HEK293T (cell line): ENCODE measurements at regions not wholly inside any gene's neighbourhood (a gene's known extent, or its start where the extent isn't known, plus 50 kb on each side); places are given as distances from the start of the nearest gene placed in this dataset.

ENCODE experiments used
- CTCF ChIA-PET: fragments of 350-600 bp; formaldehyde crosslinking; extraction: SDS; loops from one replicate; lab custom pipeline; 2021; ENCODE audit warnings: antibody characterized with exemption, inconsistent platforms; lab: Yijun Ruan, JAX
- POLR2A ChIA-PET: fragments of 350-600 bp; formaldehyde crosslinking; extraction: SDS; loops from one replicate; lab custom pipeline; 2020; ENCODE audit warnings: antibody characterized with exemption, inconsistent platforms; lab: Yijun Ruan, JAX
- DNase-seq: peaks from one replicate; pipeline ENCODE4 v3.0.0; 2012; ENCODE audit warnings: mixed read lengths; ENCODE audit errors: extremely low spot score
- ARNT ChIP-seq: fragments of 450-650 bp; IDR thresholded peaks from 2 replicates; pipeline ENCODE4 v1.6.1; 2017; ENCODE audit warnings: mild to moderate bottlenecking
- BHLHE40 ChIP-seq: fragments of 450-650 bp; IDR thresholded peaks from 2 replicates; pipeline ENCODE4 v1.6.1; 2016; ENCODE audit warnings: mild to moderate bottlenecking, moderate library complexity, borderline replicate concordance
- CTBP1 ChIP-seq: fragments of 450-650 bp; IDR thresholded peaks from 2 replicates; pipeline ENCODE4 v1.6.1; 2016; ENCODE audit warnings: borderline replicate concordance
- ELF4 ChIP-seq: fragments of 450-650 bp; IDR thresholded peaks from 2 replicates; pipeline ENCODE4 v1.6.1; 2017; ENCODE audit warnings: antibody characterized with exemption
- FOXA1 ChIP-seq: fragments of 450-650 bp; IDR thresholded peaks from 2 replicates; pipeline ENCODE4 v1.6.1; 2016; ENCODE audit warnings: mild to moderate bottlenecking
- FOXK2 ChIP-seq: fragments of 450-650 bp; IDR thresholded peaks from 2 replicates; pipeline ENCODE4 v1.6.1; 2016; ENCODE audit warnings: mild to moderate bottlenecking
- FOXM1 ChIP-seq: fragments of 450-650 bp; IDR thresholded peaks from 2 replicates; pipeline ENCODE4 v1.6.1; 2017; ENCODE audit warnings: mild to moderate bottlenecking, borderline replicate concordance
- HDGF ChIP-seq: fragments of 450-650 bp; IDR thresholded peaks from 2 replicates; pipeline ENCODE4 v1.6.1; 2017; ENCODE audit warnings: antibody characterized with exemption, borderline replicate concordance
- L3MBTL2 ChIP-seq: fragments of 450-650 bp; conservative IDR thresholded peaks from 2 replicates; pipeline ENCODE4 v1.6.1; 2016; ENCODE audit warnings: mild to moderate bottlenecking
- LEF1 ChIP-seq: fragments of 450-650 bp; IDR thresholded peaks from 2 replicates; pipeline ENCODE4 v1.6.1; 2017; ENCODE audit warnings: mild to moderate bottlenecking, borderline replicate concordance
- NFRKB ChIP-seq: fragments of 450-650 bp; IDR thresholded peaks from 2 replicates; pipeline ENCODE4 v1.6.1; 2016; ENCODE audit warnings: mild to moderate bottlenecking, moderate library complexity
- PKNOX1 ChIP-seq: fragments of 450-650 bp; IDR thresholded peaks from 2 replicates; pipeline ENCODE4 v1.6.1; 2016
- SP1 ChIP-seq: fragments of 450-650 bp; IDR thresholded peaks from 2 replicates; pipeline ENCODE4 v1.6.1; 2017
- SUZ12 ChIP-seq: fragments of 450-650 bp; IDR thresholded peaks from 2 replicates; pipeline ENCODE4 v1.6.1; 2016; ENCODE audit warnings: mild to moderate bottlenecking
- TARDBP ChIP-seq: fragments of 450-650 bp; IDR thresholded peaks from 2 replicates; pipeline ENCODE4 v1.6.1; 2016
- ZNF384 ChIP-seq: fragments of 450-650 bp; IDR thresholded peaks from 2 replicates; pipeline ENCODE4 v1.6.1; 2016

- CTCF ChIA-PET = interaction anchor here (0.6 kb wide), 1 partner anchor 14 kb away, joined by 5 read pairs; no protein-coding TSS in a partner anchor
- DNase-seq = no peak
- POLR2A ChIA-PET = no interaction called here
- TF ChIP-seq SP1 = no peak
- TF ChIP-seq ARNT = no peak
- no peak for TF ChIP-seq HDGF
- TF ChIP-seq ELF4 = no peak
- TF ChIP-seq PKNOX1 = no peak
- no peak for TF ChIP-seq FOXA1
- no peak for TF ChIP-seq TARDBP
- TF ChIP-seq CTBP1 = no peak
Observed at GRCh38 chr5:61251874-61252642, 80.0 kb upstream of the ZSWIM6 start.

- no peak for DNase-seq
- TF ChIP-seq ZNF384 (no peak), BHLHE40 (no peak), PKNOX1 (no peak), TARDBP (no peak), CTBP1 (no peak), NFRKB (no peak), LEF1 (no peak), ELF4 (no peak), SP1 (no peak), SUZ12 (no peak), ARNT (no peak), FOXM1 (no peak), FOXA1 (no peak), HDGF (no peak), L3MBTL2 (no peak), FOXK2 (no peak)
- ChIA-PET CTCF (no interaction called here), POLR2A (no interaction called here)
Observed at GRCh38 chr5:61252643-61252925, 79.5 kb upstream of the ZSWIM6 start.

GRCh38 chr5:61253547-61253946 lies 78.5 kb upstream of the ZSWIM6 start:
- TF ChIP-seq CTBP1 (no peak), NFRKB (no peak), FOXK2 (no peak), ZNF384 (no peak), SUZ12 (no peak), FOXA1 (no peak), L3MBTL2 (no peak), BHLHE40 (no peak), LEF1 (no peak), HDGF (no peak), SP1 (no peak), ARNT (no peak), FOXM1 (no peak), ELF4 (no peak), TARDBP (no peak), PKNOX1 (no peak)
- DNase-seq = no peak
- POLR2A ChIA-PET = no interaction called here
- CTCF ChIA-PET = no interaction called here

GRCh38 chr5:61254969-61255555 lies 77.0 kb upstream of the ZSWIM6 start:
- POLR2A ChIA-PET = no interaction called here
- CTCF ChIA-PET = no interaction called here
- TF ChIP-seq TARDBP (no peak), FOXK2 (no peak), ZNF384 (no peak), NFRKB (no peak), SP1 (no peak), ELF4 (no peak), L3MBTL2 (no peak), HDGF (no peak), LEF1 (no peak), SUZ12 (no peak)
- no peak for DNase-seq

GRCh38 chr5:61256474-61256873 lies 75.6 kb upstream of the ZSWIM6 start:
- ChIA-PET CTCF (no interaction called here), POLR2A (no interaction called here)
- TF ChIP-seq SUZ12 (no peak), FOXK2 (no peak), HDGF (no peak), NFRKB (no peak), CTBP1 (no peak), LEF1 (no peak), FOXM1 (no peak), BHLHE40 (no peak), SP1 (no peak), ZNF384 (no peak)
- no peak for DNase-seq

GRCh38 chr5:61257421-61257820 lies 74.6 kb upstream of the ZSWIM6 start:
- ChIA-PET POLR2A (no interaction called here), CTCF (no interaction called here)
- TF ChIP-seq FOXA1 = no peak
- TF ChIP-seq PKNOX1 = no peak
- no peak for TF ChIP-seq BHLHE40
- TF ChIP-seq L3MBTL2 = no peak
- TF ChIP-seq ZNF384 = no peak
- no peak for TF ChIP-seq SP1
- no peak for TF ChIP-seq ARNT
- DNase-seq = no peak
